ENCODE measurements at regions not wholly inside any gene's neighbourhood (a gene's known extent, or its start where the extent isn't known, plus 50 kb on each side); places are given as distances from the start of the nearest gene placed in this dataset.

DNA sequence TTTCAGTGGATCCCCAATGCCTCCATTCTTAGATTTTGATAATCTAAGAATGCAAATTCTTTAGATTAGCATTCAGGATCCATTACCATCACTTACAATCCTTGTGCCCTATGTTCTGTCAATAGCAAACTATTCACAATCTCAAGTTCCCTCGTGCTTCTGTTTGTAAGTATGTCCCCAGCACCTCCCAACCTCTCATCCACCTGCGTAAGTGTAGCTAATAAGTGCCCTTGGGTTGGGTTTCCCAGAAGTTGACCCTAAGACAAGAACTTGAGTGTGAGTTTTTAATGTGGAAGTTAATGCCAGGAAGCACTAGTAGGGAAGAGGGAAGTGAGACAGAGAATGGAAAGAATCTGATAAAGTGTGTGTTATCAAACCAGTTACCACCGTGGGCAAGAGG, 72.6 kb upstream of the PAK5 start:
- intact Hi-C loops (cut with DNase I), result no loop called here
- TF ChIP-seq CTCF (IDR thresholded peaks at IDR 0.05), result no peak
- Histone ChIP-seq H3K4me1 (no peaks in the 10 kb centered on the region), H3K36me3 (no peaks in the 10 kb centered on the region), H3K27me3 (peaks cover 0 to 13% of the 10 kb centered on the region in 2 donors), H3K27ac (no peak overlapping the region), H3K4me3 (no peak overlapping the region), H3K9me3 (no peaks in the 10 kb centered on the region)
- peak; percentile 84 for ATAC-seq
- DNase-seq, result no peak

DNA sequence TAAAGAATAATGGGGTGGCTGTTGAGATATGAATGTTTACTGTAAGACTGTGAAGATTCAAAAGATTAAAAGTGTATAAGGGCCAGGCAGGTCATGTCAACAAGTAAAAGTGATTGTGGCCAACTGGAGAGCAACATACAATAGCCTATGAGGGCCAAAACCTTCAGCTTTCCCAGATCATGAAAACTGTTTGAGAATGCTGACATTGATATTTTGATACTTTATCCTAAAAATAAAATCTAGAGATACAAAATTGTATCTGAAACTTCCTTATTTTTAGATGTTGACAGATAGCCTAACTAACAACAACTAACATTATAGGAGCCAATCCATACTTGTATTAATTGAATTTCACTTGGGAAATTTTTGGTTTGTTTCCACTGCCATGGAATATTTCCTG, 70.3 kb upstream of the PAK5 start:
- Histone ChIP-seq H3K4me1 (no peaks in the 10 kb centered on the region), H3K9me3 (no peaks in the 10 kb centered on the region), H3K27ac (no peak overlapping the region), H3K27me3 (peaks cover 0 to 13% of the 10 kb centered on the region in 2 donors), H3K36me3 (no peaks in the 10 kb centered on the region), H3K4me3 (no peak overlapping the region)
- ATAC-seq (no peak), DNase-seq (no peak)
- no peak for TF ChIP-seq CTCF (IDR thresholded peaks at IDR 0.05)
- intact Hi-C loops (cut with DNase I), result no loop called here

DNA sequence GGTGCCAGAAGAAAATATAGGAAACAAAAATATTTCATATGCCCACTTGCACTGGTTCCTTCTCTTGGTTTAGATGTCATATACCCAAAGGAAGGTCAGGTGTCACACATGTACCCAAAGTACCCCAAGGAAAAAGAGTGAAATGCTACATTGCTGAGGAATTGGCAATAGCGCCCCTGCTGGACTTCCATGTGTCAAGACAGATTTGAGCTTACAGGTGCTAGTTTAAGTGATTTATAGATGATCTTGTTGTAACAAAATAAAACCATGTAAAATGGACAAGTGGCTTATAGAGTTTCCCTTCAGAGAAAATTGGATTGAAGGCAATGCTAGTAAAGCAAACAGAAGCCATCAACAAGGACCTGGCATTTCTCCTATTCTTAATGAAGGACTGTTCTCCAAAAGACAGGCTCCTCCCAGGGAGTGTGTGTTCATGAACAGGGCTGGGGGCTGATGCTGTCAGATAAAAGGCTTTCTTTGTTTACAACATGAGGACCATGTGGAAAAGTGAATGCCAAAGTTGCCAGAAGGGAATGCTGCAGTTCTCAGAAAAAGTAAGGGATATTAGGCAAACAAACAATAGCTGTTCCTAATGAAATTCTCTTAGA, 64.3 kb upstream of the PAK5 start:
- DNase-seq (peak in 1 of 4 donors; percentile 5), ATAC-seq (peak; percentile 23)
- no peak overlapping the region for H3K27ac ChIP-seq
- no peaks in the 10 kb centered on the region for H3K36me3 ChIP-seq
- no peak overlapping the region for H3K4me3 ChIP-seq
- H3K27me3 ChIP-seq, result no peaks in the 10 kb centered on the region
- intact Hi-C loops (cut with DNase I), result no loop called here
- no peaks in the 10 kb centered on the region for H3K9me3 ChIP-seq
- no peaks in the 10 kb centered on the region for H3K4me1 ChIP-seq
- TF ChIP-seq CTCF (IDR thresholded peaks at IDR 0.05), result peak in 1 of 2 donors; percentile 15

DNA sequence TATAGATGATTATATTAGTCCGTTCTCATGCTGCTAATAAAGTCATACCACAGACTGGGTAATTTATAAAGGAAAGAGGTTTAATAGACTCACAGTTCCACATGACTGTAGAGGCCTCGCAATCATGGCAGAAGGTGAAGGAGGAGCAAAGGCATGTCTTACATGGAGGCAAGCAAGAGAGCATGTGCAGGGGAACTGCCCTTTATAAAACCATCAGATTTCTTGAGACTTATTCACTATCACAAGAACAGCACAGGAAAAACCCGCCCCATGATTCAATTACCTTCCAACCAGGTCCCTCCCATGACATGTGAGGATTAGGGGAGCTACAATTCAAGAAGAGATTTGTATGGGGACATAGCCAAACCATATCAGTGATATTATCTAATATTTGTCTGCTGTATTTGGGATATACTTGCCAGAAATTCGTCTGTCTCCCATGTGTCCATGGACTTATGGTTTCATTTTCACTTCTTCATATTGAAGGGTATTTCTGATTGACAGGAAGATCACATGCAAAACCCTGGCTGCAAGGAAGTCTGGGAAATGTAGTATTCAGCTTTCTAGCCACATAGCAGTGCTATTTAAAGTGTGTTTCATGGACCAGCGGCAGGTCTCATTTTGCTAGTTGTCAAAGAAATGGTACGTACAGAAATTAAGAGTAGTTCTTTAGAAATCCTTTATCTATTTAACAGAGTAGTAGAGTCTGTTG, 50.5 kb upstream of the PAK5 start:
- H3K9me3 ChIP-seq, result no peaks in the 10 kb centered on the region
- no peaks in the 10 kb centered on the region for H3K27me3 ChIP-seq
- no peak for DNase-seq
- ATAC-seq, result no peak
- no peaks in the 10 kb centered on the region for H3K36me3 ChIP-seq
- no peak overlapping the region for H3K27ac ChIP-seq
- no peak for TF ChIP-seq CTCF (IDR thresholded peaks at IDR 0.05)
- intact Hi-C loops (cut with DNase I), result no loop called here
- H3K4me3 ChIP-seq, result no peak overlapping the region
- H3K4me1 ChIP-seq, result no peaks in the 10 kb centered on the region

Data from left lung (tissue), 4 donors.